GM23248 (cell line): ENCODE measurements at regions not wholly inside any gene's neighbourhood (a gene's known extent, or its start where the extent isn't known, plus 50 kb on each side); places are given as distances from the start of the nearest gene placed in this dataset.

ENCODE experiments used
- DNase-seq: peaks from one replicate; pipeline ENCODE4 v3.0.0-alpha.2; 2015
- H2AFZ ChIP-seq: fragments of 200-600 bp; sonication (generic); 2 replicates; pipeline ENCODE4 v1.6.1; 2016; ENCODE audit warnings: antibody characterized with exemption
- H3F3A ChIP-seq: fragments of 200-600 bp; sonication (generic); 2 replicates; pipeline ENCODE4 v1.6.1; 2016; ENCODE audit warnings: mild to moderate bottlenecking, antibody characterized with exemption, mixed run types; ENCODE audit not compliant: insufficient read depth
- H3K27ac ChIP-seq: fragments of 200-600 bp; sonication (generic); 2 replicates; pipeline ENCODE4 v1.5.1; 2016; ENCODE audit warnings: mild to moderate bottlenecking
- H3K27me3 ChIP-seq: fragments of 200-600 bp; sonication (generic); replicated peaks from 2 replicates; pipeline ENCODE4 v1.6.1; 2016; ENCODE audit warnings: mild to moderate bottlenecking; ENCODE audit not compliant: insufficient read depth
- H3K36me3 ChIP-seq: fragments of 200-600 bp; sonication (generic); 2 replicates; pipeline ENCODE4 v1.6.1; 2016; ENCODE audit warnings: low read depth, mild to moderate bottlenecking
- H3K4me1 ChIP-seq: fragments of 200-600 bp; sonication (generic); 2 replicates; pipeline ENCODE4 v1.6.1; 2016; ENCODE audit warnings: mild to moderate bottlenecking; ENCODE audit not compliant: insufficient read depth
- H3K4me2 ChIP-seq: fragments of 200-600 bp; sonication (generic); one replicate; pipeline ENCODE4 v1.6.1; 2016; ENCODE audit warnings: mild to moderate bottlenecking; ENCODE audit not compliant: unreplicated experiment
- H3K4me3 ChIP-seq: fragments of 200-600 bp; sonication (generic); 2 replicates; pipeline ENCODE4 v1.5.1; 2016; ENCODE audit warnings: mild to moderate bottlenecking
- H3K79me2 ChIP-seq: fragments of 200-600 bp; sonication (generic); 2 replicates; pipeline ENCODE4 v1.6.1; 2016; ENCODE audit warnings: mild to moderate bottlenecking; ENCODE audit not compliant: insufficient read depth
- H3K9ac ChIP-seq: fragments of 200-600 bp; sonication (generic); 2 replicates; pipeline ENCODE4 v1.6.1; 2016; ENCODE audit warnings: mild to moderate bottlenecking
- H3K9me2 ChIP-seq: fragments of 200-600 bp; sonication (generic); 2 replicates; pipeline ENCODE4 v1.6.1; 2016; ENCODE audit warnings: mixed run types, mild to moderate bottlenecking, moderate library complexity; ENCODE audit not compliant: insufficient read depth
- H3K9me3 ChIP-seq: fragments of 200-600 bp; sonication (generic); one replicate; pipeline ENCODE4 v1.6.1; 2017; ENCODE audit warnings: low read depth
- H4K20me1 ChIP-seq: fragments of 200-600 bp; sonication (generic); 2 replicates; pipeline ENCODE4 v1.6.0; 2016; ENCODE audit not compliant: insufficient read depth
- EZH2 ChIP-seq: fragments of 200-600 bp; sonication (generic); IDR thresholded peaks from 2 replicates; pipeline ENCODE4 v1.6.1; 2018; ENCODE audit warnings: antibody characterized with exemption, mild to moderate bottlenecking; ENCODE audit not compliant: insufficient read depth, poor library complexity, severe bottlenecking
- EZH2phosphoT487 ChIP-seq: fragments of 200-600 bp; sonication (generic); IDR thresholded peaks from 2 replicates; pipeline ENCODE4 v1.6.1; 2018; ENCODE audit warnings: antibody characterized with exemption, moderate library complexity, mild to moderate bottlenecking, low read depth; ENCODE audit not compliant: insufficient read depth
- WGBS, 2 experiments: methylation state at CpG; one replicate each; pipeline ENCODE4 v1.1.6; 2015 to 2017; ENCODE audit warnings: low lambda C conversion rate in 2 of 2, low coverage in 1 of 2; ENCODE audit errors: missing lambda C conversion rate in 2 of 2; 5-methylcytosine and 5-hydroxymethylcytosine counted together
- in situ Hi-C: fragments of 300-500 bp; cut with MboI; formaldehyde crosslinking; loops from 2 replicates; pipeline ENCODE4 v1.15.0; 2020

DNA sequence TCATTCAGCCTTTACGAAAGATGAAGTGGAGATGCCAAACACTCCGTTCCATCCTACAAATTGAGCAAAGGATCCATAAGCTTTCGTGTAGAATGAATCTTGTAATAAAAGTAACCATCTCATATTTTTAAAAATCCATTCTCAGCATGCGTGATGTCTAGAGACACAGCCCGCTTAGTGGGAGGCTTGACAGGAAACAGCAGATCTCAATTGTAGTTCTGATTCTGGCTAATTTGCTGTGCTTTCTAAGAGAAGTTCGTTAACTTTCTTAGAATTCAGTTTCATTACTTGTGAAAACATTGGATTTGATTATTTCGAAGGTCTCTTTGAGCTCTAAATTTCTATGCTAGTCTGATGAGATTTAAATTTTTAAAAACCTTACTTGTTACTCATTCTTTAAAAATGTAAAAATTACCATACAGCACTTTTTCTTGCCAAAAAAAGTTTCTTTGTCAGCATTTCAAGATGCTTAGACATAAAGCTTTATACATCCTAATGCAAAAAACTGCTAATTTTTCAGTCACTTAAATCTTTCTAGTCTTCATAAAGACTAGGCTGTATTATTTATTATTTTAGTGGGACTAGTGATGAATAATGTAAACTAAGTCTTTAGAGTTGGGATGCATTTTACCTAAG, 66.9 kb upstream of the NEIL3 start:
- Histone ChIP-seq H3K27me3 (no peaks in the 10 kb centered on the region), H3K4me2 (no peak overlapping the region), H4K20me1 (no peaks in the 10 kb centered on the region), H3K79me2 (no peaks in the 10 kb centered on the region), H3K9ac (no peak overlapping the region), H3K9me3 (no peaks in the 10 kb centered on the region), H3K4me3 (no peak overlapping the region), H3F3A (peaks cover 17% of the 10 kb centered on the region), H2AFZ (no peak overlapping the region), H3K4me1 (peaks cover 31% of the 10 kb centered on the region), H3K36me3 (no peaks in the 10 kb centered on the region), H3K27ac (no peak overlapping the region), H3K9me2 (no peaks in the 10 kb centered on the region)
- peak; percentile 23 for DNase-seq
- WGBS, 2 experiments, result 88 to 90% methylated on average over 7 of the region's 7 CpGs
- in situ Hi-C loops, result loop anchor here (25.0 kb wide), 1 partner anchor 855 kb away; no protein-coding TSS in a partner anchor
- TF ChIP-seq EZH2, result no peak
- TF ChIP-seq EZH2phosphoT487, result no peak

DNA sequence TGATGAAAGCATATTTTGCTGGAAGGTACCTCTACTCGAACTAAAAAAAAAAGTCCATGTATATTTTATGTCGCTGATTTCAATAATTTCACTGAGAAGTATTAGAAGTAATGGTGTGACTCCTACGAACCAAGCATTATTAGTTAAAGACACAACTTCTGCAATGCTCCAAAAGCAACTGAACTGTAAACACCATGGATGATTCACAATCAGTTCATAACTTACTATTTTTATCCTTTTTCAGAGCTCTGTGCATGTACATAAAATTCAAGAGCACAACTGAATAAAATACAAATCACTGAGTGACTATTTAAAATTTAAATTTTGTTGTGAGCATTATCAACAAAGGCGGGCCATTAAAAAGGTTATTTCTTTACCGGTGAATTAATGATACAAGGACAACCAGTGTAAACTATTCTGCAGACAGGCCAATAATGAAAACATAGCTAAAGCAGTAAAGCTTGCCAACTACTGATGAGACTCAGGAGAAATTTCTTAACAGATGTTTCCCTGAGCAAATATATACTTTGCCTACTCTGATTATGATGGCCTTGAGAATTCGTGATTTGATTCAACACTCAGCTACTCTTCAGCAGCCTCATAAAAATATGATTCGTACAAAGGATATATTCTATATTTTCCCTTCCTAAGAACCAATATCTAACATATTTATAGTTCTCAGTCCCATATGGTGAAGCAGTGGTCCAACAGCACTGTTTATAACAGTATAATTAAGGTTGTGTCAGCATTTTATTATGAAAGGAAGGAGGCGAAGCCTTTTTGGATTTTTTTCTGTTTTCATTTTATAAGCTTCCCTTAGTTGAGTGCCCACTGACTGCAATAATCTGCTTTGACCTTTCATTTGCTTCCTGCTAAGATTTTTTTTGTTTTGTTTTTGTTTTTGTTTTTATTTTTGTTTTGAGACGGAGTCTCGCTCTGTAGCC, 62.8 kb upstream of the NEIL3 start:
- peak overlapping the region; percentile 49 for H3K4me2 ChIP-seq
- TF ChIP-seq EZH2, result no peak
- TF ChIP-seq EZH2phosphoT487, result no peak
- in situ Hi-C loops, result loop anchor here (25.0 kb wide), 1 partner anchor 860 kb away; no protein-coding TSS in a partner anchor
- 0 out of 2 replicates have a peak overlapping the region, but pooled peaks have one; percentile 1 for H3K9ac ChIP-seq
- no peaks in the 10 kb centered on the region for H3K9me3 ChIP-seq
- peak; percentile 71 for DNase-seq
- H3K4me1 ChIP-seq, result peaks cover 30% of the 10 kb centered on the region
- H3K27me3 ChIP-seq, result no peaks in the 10 kb centered on the region
- no peaks in the 10 kb centered on the region for H4K20me1 ChIP-seq
- H3K4me3 ChIP-seq, result peak overlapping the region; percentile 17
- H3K9me2 ChIP-seq, result no peaks in the 10 kb centered on the region
- WGBS, 2 experiments, result 50 to 51% methylated on average over 10 of the region's 10 CpGs
- H3K79me2 ChIP-seq, result no peaks in the 10 kb centered on the region
- H3K36me3 ChIP-seq, result no peaks in the 10 kb centered on the region
- H3F3A ChIP-seq, result peaks cover 17% of the 10 kb centered on the region
- H2AFZ ChIP-seq, result peak overlapping the region; percentile 34
- peak overlapping the region; percentile 54 for H3K27ac ChIP-seq

DNA sequence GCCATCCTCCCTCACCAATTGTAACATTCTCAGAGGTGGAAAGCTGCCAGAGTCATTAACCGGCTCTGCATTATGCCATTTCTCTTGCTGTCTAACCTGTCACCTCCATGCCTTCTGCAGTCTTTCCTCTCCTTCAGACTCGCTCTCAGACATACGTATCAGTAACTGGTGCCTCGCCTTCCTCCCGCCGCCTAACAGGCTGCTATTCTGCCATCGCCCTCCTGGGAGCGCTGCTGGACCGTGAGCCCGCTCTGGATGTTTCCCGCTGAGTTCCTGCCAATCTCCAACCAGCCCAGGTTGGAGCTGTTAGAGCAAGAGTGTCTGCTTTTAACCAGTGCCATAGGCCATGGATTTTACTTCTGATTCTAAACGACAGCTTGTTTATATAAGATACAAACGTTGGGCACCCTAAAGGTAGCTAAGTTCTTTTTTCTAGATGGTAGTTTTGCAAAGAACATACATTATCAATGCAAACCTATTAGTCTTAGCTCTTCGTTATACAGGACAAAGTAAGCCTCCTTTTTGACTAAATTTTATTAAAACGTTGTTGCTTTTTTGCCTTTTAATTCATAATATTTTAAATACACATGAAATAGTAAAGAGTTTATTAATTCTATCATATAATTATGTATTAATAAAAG, 59.5 kb upstream of the NEIL3 start:
- Histone ChIP-seq H4K20me1 (no peaks in the 10 kb centered on the region), H3K9me3 (no peaks in the 10 kb centered on the region), H3K27me3 (no peaks in the 10 kb centered on the region), H2AFZ (peak overlapping the region; percentile 68), H3K4me1 (peaks cover 23% of the 10 kb centered on the region), H3K4me2 (peak overlapping the region; percentile 70), H3F3A (peaks cover 17% of the 10 kb centered on the region), H3K27ac (no peak overlapping the region), H3K4me3 (peak overlapping the region; percentile 42), H3K79me2 (no peaks in the 10 kb centered on the region), H3K9me2 (no peaks in the 10 kb centered on the region), H3K36me3 (no peaks in the 10 kb centered on the region), H3K9ac (no peak overlapping the region)
- DNase-seq, result peak; percentile 79
- 15 to 19% methylated on average over 15 of the region's 15 CpGs for WGBS, 2 experiments
- in situ Hi-C loops, result loop anchor here (5.0 kb wide), 1 partner anchor 87 kb away; no protein-coding TSS in a partner anchor
- no peak for TF ChIP-seq EZH2
- no peak for TF ChIP-seq EZH2phosphoT487

DNA sequence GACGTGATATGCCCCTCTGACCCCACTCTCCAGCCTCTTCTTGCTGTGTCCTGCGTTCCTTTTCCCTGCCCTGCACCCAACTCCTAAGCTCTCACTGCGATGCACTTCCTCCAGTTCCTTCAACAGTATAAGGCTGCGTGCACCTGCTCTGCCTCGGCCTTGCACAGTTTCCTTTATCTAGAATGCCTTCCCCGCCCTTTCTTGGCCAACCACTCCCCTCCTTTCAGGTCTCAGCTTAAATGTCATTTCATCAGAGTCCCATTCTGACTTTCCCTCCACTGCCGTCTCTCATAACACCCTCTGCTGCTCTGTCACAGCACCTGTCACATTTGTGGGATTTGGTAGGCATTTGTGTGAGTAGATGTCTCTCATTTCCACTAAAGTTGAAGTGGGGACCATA, 58.4 kb upstream of the NEIL3 start:
- H3K4me2 ChIP-seq, result no peak overlapping the region
- no peak overlapping the region for H3K4me3 ChIP-seq
- no peaks in the 10 kb centered on the region for H3K9me2 ChIP-seq
- H3K9ac ChIP-seq, result no peak overlapping the region
- TF ChIP-seq EZH2phosphoT487 (no peak), EZH2 (no peak)
- H3K4me1 ChIP-seq, result peaks cover 20% of the 10 kb centered on the region
- in situ Hi-C loops, result loop anchor here (5.0 kb wide), 1 partner anchor 86 kb away; no protein-coding TSS in a partner anchor
- H2AFZ ChIP-seq, result no peak overlapping the region
- H3F3A ChIP-seq, result peaks cover 15% of the 10 kb centered on the region
- H3K79me2 ChIP-seq, result no peaks in the 10 kb centered on the region
- no peaks in the 10 kb centered on the region for H3K36me3 ChIP-seq
- DNase-seq, result no peak
- H3K27ac ChIP-seq, result no peak overlapping the region
- WGBS, 2 experiments, result 91 to 94% methylated on average over 7 of the region's 7 CpGs
- no peaks in the 10 kb centered on the region for H3K27me3 ChIP-seq
- no peaks in the 10 kb centered on the region for H3K9me3 ChIP-seq
- H4K20me1 ChIP-seq, result no peaks in the 10 kb centered on the region
